HG03460 (cell line): ENCODE measurements at regions not wholly inside any gene's neighbourhood (a gene's known extent, or its start where the extent isn't known, plus 50 kb on each side); places are given as distances from the start of the nearest gene placed in this dataset.
A peak's percentile ranks its signal among the peaks of the same experiment; 100 is the strongest.

Experiments
- ATAC-seq: cut with Tn5 transposase; IDR thresholded peaks from one replicate; pipeline ENCODE4 v1.9.1; 2021; ENCODE audit not compliant: unreplicated experiment

DNA sequence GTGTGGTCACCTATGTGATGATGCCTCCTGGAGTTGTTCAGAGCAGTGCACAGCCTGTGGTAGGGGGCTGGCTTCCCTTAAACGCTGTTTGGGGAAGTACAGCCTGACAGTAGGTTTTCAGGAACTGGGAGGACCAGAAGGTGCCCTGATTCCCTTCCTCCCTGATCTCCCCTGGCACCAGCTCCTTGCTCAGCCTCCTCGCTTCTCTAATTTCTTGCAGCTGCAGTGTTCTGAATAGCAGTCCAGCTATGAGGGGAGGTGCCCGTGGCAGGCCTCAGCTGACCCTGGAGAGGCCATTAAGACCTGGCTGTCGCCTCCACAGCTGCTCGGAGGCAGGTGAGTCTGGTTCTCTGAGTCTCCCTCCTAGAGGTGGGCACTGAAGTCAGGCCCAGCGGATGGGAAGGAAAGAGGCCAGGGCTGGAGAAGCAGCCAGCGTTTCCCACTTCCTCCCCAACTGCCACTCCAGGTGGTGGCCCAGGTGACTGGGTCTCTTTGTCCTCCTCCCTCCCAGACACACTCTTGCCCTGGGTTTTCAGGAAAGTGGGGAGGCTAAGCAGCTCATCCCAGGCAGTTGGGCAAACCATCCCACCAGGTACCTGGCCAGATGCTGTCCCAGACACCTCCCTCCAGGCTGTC, 52.0 kb upstream of the RPL11 start:
- ATAC-seq = no peak

GRCh38 chr1:23638786-23639241, 52.8 kb upstream of the RPL11 start:
- ATAC-seq = no peak

DNA sequence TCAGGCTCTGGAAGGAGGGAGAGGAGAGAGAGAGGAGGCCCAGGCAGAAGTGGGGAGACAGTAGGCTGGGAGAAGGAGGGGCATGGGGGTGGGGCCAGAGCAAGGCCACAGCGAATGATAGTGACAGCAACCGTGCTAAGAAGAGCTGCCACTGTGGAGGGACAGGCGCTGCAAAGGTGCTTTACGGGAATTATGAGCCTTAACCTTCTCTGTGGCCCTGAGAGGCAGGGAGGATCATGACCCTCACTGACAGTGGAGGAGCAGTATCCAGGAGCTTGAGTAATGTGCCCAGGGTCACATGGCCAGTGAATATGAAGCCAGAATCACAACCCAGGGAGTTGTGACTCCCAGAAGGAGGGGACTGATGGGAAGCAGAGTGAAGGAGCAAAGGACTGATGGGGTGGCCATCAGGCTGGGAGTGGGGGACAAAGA, 53.4 kb upstream of the RPL11 start:
- ATAC-seq = no peak

- ATAC-seq = no peak
These were observed 55.6 kb upstream of the RPL11 start for GRCh38 chr1:23636009-23636408.

DNA sequence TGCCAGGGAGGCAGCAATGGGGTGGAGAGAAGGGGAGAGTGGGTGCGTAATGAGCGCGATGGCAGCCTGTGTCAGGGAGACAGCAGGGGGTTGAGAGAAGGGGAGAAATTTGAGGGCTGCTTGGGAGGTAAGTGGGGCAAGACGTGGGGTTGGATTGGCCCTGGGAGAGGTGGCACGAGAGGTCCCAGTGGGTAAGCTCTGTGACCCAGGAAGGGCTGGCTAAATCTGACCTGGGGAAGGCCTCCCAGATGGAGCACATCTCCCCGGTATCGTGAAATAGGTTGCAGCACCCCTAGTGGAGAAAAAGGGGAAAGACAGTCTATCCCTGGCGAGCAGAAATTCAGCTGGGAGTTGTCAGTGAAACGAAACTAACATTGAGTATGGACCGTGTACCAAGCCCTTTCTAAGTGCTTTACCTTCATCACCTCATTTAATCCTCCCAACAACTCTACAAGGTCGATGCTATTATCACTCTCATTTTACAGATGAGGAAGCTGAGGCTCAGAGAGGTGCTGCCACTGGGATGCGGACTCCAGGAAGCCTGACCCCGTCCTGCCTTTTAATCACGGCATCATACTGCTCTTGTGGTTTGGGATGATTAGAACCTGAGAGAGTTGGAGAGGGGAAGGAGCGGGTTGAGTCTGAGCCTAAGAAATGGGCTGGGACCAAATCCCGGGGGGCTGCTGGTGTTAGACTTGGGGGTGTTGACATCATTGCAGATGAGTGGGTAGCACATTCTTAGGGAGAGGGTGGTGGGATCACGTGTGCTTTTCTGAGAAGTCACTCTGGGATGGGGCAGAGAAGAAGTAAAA, 56.6 kb upstream of the RPL11 start:
- ATAC-seq = no peak

DNA sequence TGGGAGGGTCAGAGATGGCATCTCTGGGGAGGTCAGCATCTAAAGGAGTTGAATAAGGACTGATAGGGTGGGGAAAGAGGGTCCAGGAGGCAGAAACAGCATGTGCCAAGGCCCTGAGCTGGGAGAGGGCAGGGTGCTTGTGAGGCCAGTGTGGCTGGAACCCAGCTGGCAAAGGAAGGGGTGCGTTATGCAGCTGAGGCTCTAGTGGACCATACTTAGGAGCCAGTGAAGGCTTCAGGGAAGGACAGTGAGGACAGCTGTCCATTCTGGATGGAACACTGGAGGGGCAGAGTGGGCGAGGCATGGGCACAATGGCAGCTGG, 57.1 kb upstream of the RPL11 start:
- ATAC-seq = no peak

DNA sequence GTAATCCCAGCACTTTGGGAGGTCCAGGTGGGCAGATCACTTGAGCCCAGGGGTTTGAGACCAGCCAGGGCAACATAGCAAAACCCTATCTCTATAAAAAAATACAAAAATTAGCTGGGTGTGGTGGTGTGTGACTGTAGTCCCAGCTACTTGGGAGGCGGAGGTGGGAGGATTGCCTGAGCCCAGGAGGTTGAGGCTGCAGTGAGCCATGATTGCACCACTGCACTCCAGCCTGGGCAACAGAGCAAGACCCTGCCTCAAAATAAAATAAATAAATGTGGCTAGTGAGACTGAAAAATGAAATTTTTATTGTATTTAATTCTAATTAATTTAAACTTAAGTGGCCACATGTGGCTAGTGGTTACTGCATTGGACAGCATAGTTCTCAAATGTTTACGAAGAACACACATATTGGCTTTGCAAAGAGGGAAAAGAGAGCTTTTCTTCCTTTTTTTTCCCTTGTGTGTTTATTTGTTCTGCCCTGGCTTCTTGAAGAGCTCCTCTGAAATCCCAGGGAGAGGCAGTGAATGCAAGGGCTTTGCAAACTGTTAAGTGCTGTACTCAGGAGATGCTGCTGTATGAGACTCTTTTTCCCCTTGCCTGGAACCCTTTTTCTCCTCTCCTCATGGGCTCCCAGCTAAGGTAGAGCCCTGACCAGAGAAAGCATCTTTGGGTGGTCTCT, 59.0 kb upstream of the RPL11 start:
- no peak for ATAC-seq

- ATAC-seq = no peak
These were observed 61.8 kb upstream of the RPL11 start for GRCh38 chr1:23629708-23630290.

- no peak for ATAC-seq
These were observed 62.6 kb upstream of the RPL11 start for GRCh38 chr1:23628951-23629387.

DNA sequence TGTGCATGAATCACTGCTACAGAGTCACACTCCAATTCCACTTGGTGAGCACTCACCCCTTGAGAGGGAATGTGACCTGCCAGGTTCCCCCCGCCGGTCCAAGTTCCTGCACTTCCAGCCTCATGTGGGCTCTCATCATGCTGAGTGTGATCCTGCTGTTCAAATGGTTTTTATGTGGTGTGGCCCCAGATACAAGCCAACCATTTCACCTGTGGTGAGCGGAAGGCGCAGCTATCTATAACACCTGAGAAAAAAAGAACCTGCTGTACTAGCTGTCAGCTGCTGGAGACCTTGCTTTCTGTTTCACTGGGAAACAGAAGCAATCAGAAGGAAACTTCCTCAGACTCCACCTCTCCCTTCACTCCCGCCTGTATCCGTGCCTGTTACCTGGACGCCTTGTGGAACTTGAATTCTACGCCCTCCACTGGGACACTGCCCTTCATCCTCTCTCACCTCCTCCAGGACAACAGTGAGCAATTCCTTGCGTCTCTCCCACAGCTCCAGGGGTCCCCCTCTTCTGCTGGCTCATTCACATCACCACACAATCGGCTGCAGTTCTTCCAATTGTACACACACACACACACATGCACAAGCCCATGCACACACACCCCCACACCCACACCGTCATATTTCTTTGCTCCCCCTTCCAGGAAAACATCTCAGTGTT, 64.4 kb upstream of the RPL11 start:
- no peak for ATAC-seq

GRCh38 chr1:23625929-23626535, 65.6 kb upstream of the RPL11 start:
- ATAC-seq = no peak

DNA sequence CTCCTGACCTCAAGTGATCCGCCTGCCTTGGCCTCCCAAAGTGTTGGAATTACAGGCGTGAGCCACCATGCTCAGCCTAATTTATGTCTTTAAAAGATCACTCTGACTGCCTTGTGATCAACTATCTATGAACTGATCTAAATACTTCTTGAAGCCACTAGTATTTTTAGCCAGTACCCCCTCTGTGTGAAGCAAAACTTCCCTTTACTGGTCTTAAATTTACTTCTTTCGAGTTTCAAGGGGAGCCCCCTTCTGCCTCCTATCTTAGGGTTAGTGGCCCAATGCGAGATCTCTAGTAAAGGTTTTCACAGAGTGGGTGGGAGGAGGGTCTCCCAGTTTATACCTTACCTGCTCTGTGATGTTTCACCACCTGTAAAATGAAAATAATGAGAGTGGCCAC, 66.1 kb upstream of the RPL11 start:
- no peak for ATAC-seq

GRCh38 chr1:23624440-23624839, 65.1 kb upstream of the ID3 start:
- no peak for ATAC-seq

DNA sequence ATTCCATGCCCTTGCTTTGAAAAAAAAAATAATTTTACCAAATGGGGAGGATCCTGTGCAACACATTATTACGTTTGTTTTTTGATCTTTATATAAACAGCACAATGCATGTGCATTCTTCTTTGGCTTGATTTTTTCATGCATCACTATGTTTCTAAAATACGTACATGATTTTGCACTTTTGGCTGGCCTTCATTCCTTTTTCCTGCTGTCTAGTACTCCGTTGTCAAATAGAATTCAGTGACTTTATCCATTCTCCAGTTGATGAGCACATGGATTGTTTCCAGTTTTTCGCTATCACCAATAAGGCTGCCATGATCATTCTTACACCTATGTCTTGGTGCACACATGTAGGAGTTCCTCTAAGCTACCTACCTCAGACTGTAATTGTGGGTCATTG, 63.0 kb upstream of the ID3 start:
- no peak for ATAC-seq

- no peak for ATAC-seq
These were observed 61.3 kb upstream of the ID3 start for GRCh38 chr1:23620605-23621004.

GRCh38 chr1:23619299-23620188, 60.2 kb upstream of the ID3 start:
- ATAC-seq = peak; percentile 64

DNA sequence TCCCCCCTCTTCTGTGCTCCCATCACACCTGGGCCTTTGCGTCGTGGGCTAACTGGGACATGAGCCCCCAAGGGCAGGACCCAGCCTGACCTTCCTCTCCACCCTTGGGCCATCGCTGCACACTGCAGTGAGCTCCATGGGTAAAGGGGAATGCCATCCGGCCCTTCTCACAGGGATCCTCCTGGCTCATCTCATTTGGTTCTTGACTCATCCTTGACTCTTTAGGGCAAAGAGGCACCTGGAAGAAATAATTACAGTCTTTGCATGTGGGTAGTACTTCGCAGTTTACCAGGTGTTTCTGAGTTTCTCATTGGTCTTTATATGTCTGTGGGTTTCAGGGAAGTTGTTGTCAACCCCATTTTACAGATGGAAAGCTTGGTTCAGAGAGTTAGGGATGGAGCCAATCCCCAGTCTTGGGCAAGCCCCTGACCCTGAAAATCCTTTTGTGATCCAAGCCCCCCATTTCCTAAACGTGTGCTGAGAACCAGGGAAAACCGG, 59.3 kb upstream of the ID3 start:
- no peak for ATAC-seq

DNA sequence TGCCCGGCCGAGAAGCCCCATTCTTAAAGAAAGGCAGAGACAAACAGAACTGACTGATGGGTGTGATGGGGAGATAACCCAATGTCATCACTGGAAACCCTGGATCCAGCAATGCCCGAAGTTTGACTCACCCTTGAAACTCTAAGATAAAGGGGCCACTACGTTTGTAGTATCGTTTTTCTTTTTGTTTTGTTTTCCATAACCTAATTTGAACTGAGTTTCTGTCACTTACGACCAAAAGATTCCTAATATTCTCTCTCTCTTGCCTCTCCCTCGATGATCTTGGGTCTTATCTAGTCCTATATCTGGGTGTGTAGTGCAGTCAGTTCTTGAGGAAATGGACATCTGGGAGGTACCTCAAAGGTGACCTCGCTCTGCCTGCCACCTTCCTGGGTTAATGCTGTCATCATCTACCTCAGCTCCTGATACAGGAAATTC, 57.8 kb upstream of the ID3 start:
- no peak for ATAC-seq

GRCh38 chr1:23616292-23616824, 57.1 kb upstream of the ID3 start:
- no peak for ATAC-seq
